H9 (cell line): ENCODE measurements at regions not wholly inside any gene's neighbourhood (a gene's known extent, or its start where the extent isn't known, plus 50 kb on each side); places are given as distances from the start of the nearest gene placed in this dataset.

Source experiments
- DNase-seq: peaks from one replicate; pipeline ENCODE4 v3.0.0-alpha.2; 2017
- H2AFZ ChIP-seq: one replicate; pipeline ENCODE4 v1.6.1; 2013; ENCODE audit warnings: mild to moderate bottlenecking, low read length, control low read depth, moderate library complexity
- H2AK5ac ChIP-seq: 2 replicates; pipeline ENCODE4 v1.6.1; 2013; ENCODE audit warnings: low read length, control low read depth, mixed read lengths; ENCODE audit not compliant: insufficient read length
- H2BK120ac ChIP-seq: one replicate; pipeline ENCODE4 v1.6.1; 2013; ENCODE audit warnings: low read depth, mild to moderate bottlenecking, low read length, control low read depth, inconsistent platforms; ENCODE audit not compliant: poor library complexity, severe bottlenecking
- H2BK12ac ChIP-seq: 2 replicates; pipeline ENCODE4 v1.6.1; 2013; ENCODE audit warnings: low read length, control low read depth, mixed read lengths, low read depth; ENCODE audit not compliant: insufficient read length
- H2BK15ac ChIP-seq: 2 replicates; pipeline ENCODE4 v1.6.1; 2013; ENCODE audit warnings: low read depth, low read length, control low read depth
- H2BK20ac ChIP-seq: one replicate; pipeline ENCODE4 v1.6.1; 2013; ENCODE audit warnings: low read depth, mild to moderate bottlenecking, low read length, control low read depth, inconsistent platforms; ENCODE audit not compliant: poor library complexity, severe bottlenecking
- H2BK5ac ChIP-seq: 2 replicates; pipeline ENCODE4 v1.6.1; 2013; ENCODE audit warnings: low read length, control low read depth, mixed read lengths; ENCODE audit not compliant: insufficient read length
- H3K14ac ChIP-seq: 2 replicates; pipeline ENCODE4 v1.6.1; 2013; ENCODE audit warnings: low read length, control low read depth; ENCODE audit not compliant: insufficient read depth
- H3K18ac ChIP-seq: 2 replicates; pipeline ENCODE4 v1.6.1; 2013; ENCODE audit warnings: low read depth, mild to moderate bottlenecking, mixed read lengths, low read length, control low read depth; ENCODE audit not compliant: insufficient read length
- H3K23ac ChIP-seq: 2 replicates; pipeline ENCODE4 v1.6.1; 2013; ENCODE audit warnings: low read length, control low read depth, mixed read lengths, low read depth; ENCODE audit not compliant: insufficient read length
- H3K23me2 ChIP-seq: 2 replicates; pipeline ENCODE4 v1.6.1; 2013; ENCODE audit warnings: low read depth, mild to moderate bottlenecking, mixed read lengths, low read length, control low read depth; ENCODE audit not compliant: insufficient read length, poor library complexity, severe bottlenecking
- H3K27ac ChIP-seq: 2 replicates; pipeline ENCODE4 v1.5.1; 2013; ENCODE audit warnings: low read length, control low read depth, mixed read lengths, low read depth; ENCODE audit not compliant: insufficient read length
- H3K27me3 ChIP-seq: 2 replicates; pipeline ENCODE4 v1.6.1; 2013; ENCODE audit warnings: low read length, control low read depth, inconsistent platforms; ENCODE audit not compliant: insufficient read depth
- H3K4ac ChIP-seq: 2 replicates; pipeline ENCODE4 v1.6.1; 2013; ENCODE audit warnings: low read depth, mild to moderate bottlenecking, control low read depth, inconsistent platforms, low read length, moderate library complexity
- H3K4me1 ChIP-seq: 2 replicates; pipeline ENCODE4 v1.6.1; 2013; ENCODE audit warnings: low read length, control low read depth, inconsistent platforms; ENCODE audit not compliant: insufficient read depth
- H3K4me2 ChIP-seq: 2 replicates; pipeline ENCODE4 v1.6.1; 2013; ENCODE audit warnings: low read length, control low read depth, mixed read lengths; ENCODE audit not compliant: insufficient read length, insufficient read depth
- H3K56ac ChIP-seq: 2 replicates; pipeline ENCODE4 v1.6.1; 2013; ENCODE audit warnings: low read depth, mild to moderate bottlenecking, mixed read lengths, low read length, control low read depth; ENCODE audit not compliant: insufficient read length
- H3K79me1 ChIP-seq: 2 replicates; pipeline ENCODE4 v1.6.1; 2013; ENCODE audit warnings: low read depth, mild to moderate bottlenecking, moderate library complexity, low read length, control low read depth, inconsistent platforms; ENCODE audit not compliant: insufficient read depth, poor library complexity, severe bottlenecking
- H3K79me2 ChIP-seq: 2 replicates; pipeline ENCODE4 v1.6.1; 2013; ENCODE audit warnings: low read length, control low read depth, inconsistent platforms; ENCODE audit not compliant: insufficient read depth
- H3K9ac ChIP-seq: 2 replicates; pipeline ENCODE4 v1.6.1; 2013; ENCODE audit warnings: low read length, control low read depth, mixed read lengths; ENCODE audit not compliant: insufficient read length; ENCODE audit errors: extremely low read depth
- H3K9me3 ChIP-seq: one replicate; pipeline ENCODE4 v1.6.1; 2013; ENCODE audit warnings: low read depth, low read length, inconsistent platforms; ENCODE audit not compliant: control insufficient read depth
- H3T11ph ChIP-seq: one replicate; pipeline ENCODE4 v1.6.1; 2013; ENCODE audit warnings: mild to moderate bottlenecking, low read length, control low read depth, inconsistent platforms
- H4K20me1 ChIP-seq: one replicate; pipeline ENCODE4 v1.6.1; 2013; ENCODE audit not compliant: control insufficient read depth, insufficient read length, insufficient read depth
- H4K5ac ChIP-seq: 2 replicates; pipeline ENCODE4 v1.6.1; 2013; ENCODE audit warnings: low read depth, mild to moderate bottlenecking, mixed read lengths, low read length, control low read depth; ENCODE audit not compliant: insufficient read length
- H4K8ac ChIP-seq: replicated peaks from 2 replicates; pipeline ENCODE4 v1.6.1; 2013; ENCODE audit warnings: low read length, control low read depth, mixed read lengths, low read depth; ENCODE audit not compliant: insufficient read length
- H4K91ac ChIP-seq: 2 replicates; pipeline ENCODE4 v1.6.1; 2013; ENCODE audit warnings: low read depth, mild to moderate bottlenecking, moderate library complexity, mixed read lengths, low read length, control low read depth; ENCODE audit not compliant: insufficient read length
- H3K27ac Mint-ChIP-seq, 3 experiments: 2 replicates in 2 of 3; 3 replicates in 1 of 3; pipeline ENCODE4 v1.8.0; 2020 to 2021; ENCODE audit warnings: mixed read lengths in 3 of 3, mild to moderate bottlenecking in 1 of 3, moderate library complexity in 1 of 3
- H3K27me3 Mint-ChIP-seq: 2 replicates; pipeline ENCODE4 v1.8.0; 2021; ENCODE audit warnings: low read depth, mild to moderate bottlenecking, moderate library complexity, mixed read lengths
- H3K36me3 Mint-ChIP-seq, 3 experiments: 2 replicates in 2 of 3; 3 replicates in 1 of 3; pipeline ENCODE4 v1.8.0; 2020 to 2021; ENCODE audit warnings: low read depth in 3 of 3, mixed read lengths in 3 of 3; ENCODE audit not compliant: insufficient read depth in 1 of 3
- H3K4me1 Mint-ChIP-seq, 2 experiments: 2 replicates each; pipeline ENCODE4 v1.8.0; 2020; ENCODE audit warnings: mixed read lengths in 2 of 2
- H3K4me3 Mint-ChIP-seq, 2 experiments: 2 replicates in 1 of 2; 3 replicates in 1 of 2; pipeline ENCODE4 v1.8.0; 2020 to 2021; ENCODE audit warnings: mild to moderate bottlenecking in 2 of 2, mixed read lengths in 2 of 2, moderate library complexity in 1 of 2
- H3K9me3 Mint-ChIP-seq, 2 experiments: 2 replicates in 1 of 2; 3 replicates in 1 of 2; pipeline ENCODE4 v1.8.0; 2020; ENCODE audit warnings: mild to moderate bottlenecking in 2 of 2, mixed read lengths in 2 of 2, moderate library complexity in 1 of 2
- WGBS: extraction: QIAGEN DNeasy Blood & Tissue Kit; methylation state at CpG from one replicate; pipeline ENCODE4 v1.1.7; 2013; ENCODE audit warnings: missing lambda C conversion rate, low lambda C conversion rate, mixed read lengths; ENCODE audit not compliant: insufficient read length; ENCODE audit errors: extremely low coverage; 5-methylcytosine and 5-hydroxymethylcytosine counted together
- TF ChIP-seq, protein P1 (sequence below): fragments of 200-600 bp; sonication (generic); conservative IDR thresholded peaks from 3 replicates; pipeline ENCODE4 v1.8.0; 2021; ENCODE audit warnings: antibody characterized with exemption, mild to moderate bottlenecking

DNA sequence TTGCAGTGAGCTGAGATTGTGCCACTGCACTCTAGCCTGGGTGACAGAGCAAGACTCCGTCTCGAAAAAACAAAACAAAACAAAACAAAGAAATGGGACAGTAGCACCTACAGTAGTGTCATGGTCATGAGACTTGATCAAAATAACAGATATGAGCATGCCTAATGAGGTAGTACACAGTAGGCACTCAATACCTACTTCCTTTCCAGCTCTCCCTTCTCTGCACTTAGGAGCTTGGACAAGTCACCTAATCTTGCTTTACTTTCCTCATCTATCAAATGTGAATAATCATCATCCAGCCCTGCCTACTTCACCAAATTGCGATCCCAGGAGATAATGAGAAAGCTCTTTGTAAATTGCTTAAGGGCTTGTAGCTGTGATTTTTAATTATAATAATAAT is 55.4 kb upstream of the EPB41L1 start:
- H3T11ph ChIP-seq: no peak overlapping the region
- Mint-ChIP-seq H3K36me3 (no peaks in the 10 kb centered on the region), H3K4me3 (no peak overlapping the region), H3K9me3 (no peaks in the 10 kb centered on the region; a peak in 1 of 5 replicates), H3K27ac (no peak overlapping the region), H3K27me3 (peaks cover 99% of the 10 kb centered on the region), H3K4me1 (peaks cover 24 to 25% of the 10 kb centered on the region in 2 experiments)
- H4K20me1 ChIP-seq: no peaks in the 10 kb centered on the region
- no peak overlapping the region for H3K14ac ChIP-seq
- peaks cover 56% of the 10 kb centered on the region for H3K27me3 ChIP-seq
- no peak overlapping the region for H2BK120ac ChIP-seq
- no peak overlapping the region for H2BK15ac ChIP-seq
- no peak for DNase-seq
- no peak overlapping the region for H3K56ac ChIP-seq
- no peak overlapping the region for H3K4ac ChIP-seq
- no CpG with 5 or more reads among the region's 3 CpGs for WGBS
- H3K79me2 ChIP-seq: no peaks in the 10 kb centered on the region
- no peaks in the 10 kb centered on the region for H3K23me2 ChIP-seq
- no peak overlapping the region for H4K91ac ChIP-seq
- H4K8ac ChIP-seq: no peak overlapping the region
- H2AFZ ChIP-seq: no peak overlapping the region
- H3K9ac ChIP-seq: no peak overlapping the region
- no peak overlapping the region for H3K18ac ChIP-seq
- H2AK5ac ChIP-seq: no peak overlapping the region
- no peak overlapping the region for H2BK20ac ChIP-seq
- no peak overlapping the region for H2BK12ac ChIP-seq
- peaks cover 3% of the 10 kb centered on the region; the same call in 1 of the 2 replicates for H3K4me1 ChIP-seq
- no peak overlapping the region for H2BK5ac ChIP-seq
- H3K79me1 ChIP-seq: no peaks in the 10 kb centered on the region
- no peak overlapping the region for H3K27ac ChIP-seq
- H3K9me3 ChIP-seq: no peaks in the 10 kb centered on the region
- TF ChIP-seq, protein P1, sequence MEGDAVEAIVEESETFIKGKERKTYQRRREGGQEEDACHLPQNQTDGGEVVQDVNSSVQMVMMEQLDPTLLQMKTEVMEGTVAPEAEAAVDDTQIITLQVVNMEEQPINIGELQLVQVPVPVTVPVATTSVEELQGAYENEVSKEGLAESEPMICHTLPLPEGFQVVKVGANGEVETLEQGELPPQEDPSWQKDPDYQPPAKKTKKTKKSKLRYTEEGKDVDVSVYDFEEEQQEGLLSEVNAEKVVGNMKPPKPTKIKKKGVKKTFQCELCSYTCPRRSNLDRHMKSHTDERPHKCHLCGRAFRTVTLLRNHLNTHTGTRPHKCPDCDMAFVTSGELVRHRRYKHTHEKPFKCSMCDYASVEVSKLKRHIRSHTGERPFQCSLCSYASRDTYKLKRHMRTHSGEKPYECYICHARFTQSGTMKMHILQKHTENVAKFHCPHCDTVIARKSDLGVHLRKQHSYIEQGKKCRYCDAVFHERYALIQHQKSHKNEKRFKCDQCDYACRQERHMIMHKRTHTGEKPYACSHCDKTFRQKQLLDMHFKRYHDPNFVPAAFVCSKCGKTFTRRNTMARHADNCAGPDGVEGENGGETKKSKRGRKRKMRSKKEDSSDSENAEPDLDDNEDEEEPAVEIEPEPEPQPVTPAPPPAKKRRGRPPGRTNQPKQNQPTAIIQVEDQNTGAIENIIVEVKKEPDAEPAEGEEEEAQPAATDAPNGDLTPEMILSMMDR: no peak
- H3K23ac ChIP-seq: no peak overlapping the region
- H4K5ac ChIP-seq: no peak overlapping the region
- H3K4me2 ChIP-seq: no peak overlapping the region
